ENCODE measurements at regions not wholly inside any gene's neighbourhood (a gene's known extent, or its start where the extent isn't known, plus 50 kb on each side); places are given as distances from the start of the nearest gene placed in this dataset.
"Not testable (repeated sequence)": the region's sequence is repeated elsewhere in the genome, so short reads cannot be mapped to it uniquely, and the experiment has no call there.

- TF ChIP-seq CTCF (IDR thresholded peaks at IDR 0.05; ENCODE audit: low read depth, low read length) (no peak), EZH2phosphoT487 (IDR thresholded peaks at IDR 0.05; ENCODE audit: low read depth) (no peak)
- peaks cover 3% of the 10 kb centered on the region; the same call in 1 of the 2 replicates for H3K27me3 ChIP-seq (ENCODE audit: low read depth, low read length)
- H3K9me3 ChIP-seq (ENCODE audit: insufficient read depth, low read length) = no peaks in the 10 kb centered on the region
- H3K79me2 ChIP-seq (ENCODE audit: low read length) = no peaks in the 10 kb centered on the region
- no peak overlapping the region for H3K4me3 ChIP-seq (ENCODE audit: low read length)
- H3K36me3 ChIP-seq (replicated peaks; ENCODE audit: low read depth, low read length) = no peaks in the 10 kb centered on the region
- H3K4me2 ChIP-seq (ENCODE audit: low read length) = no peak overlapping the region
- H3K9ac ChIP-seq (ENCODE audit: low read length) = no peak overlapping the region
- H3K4me1 ChIP-seq (ENCODE audit: low read length) = no peaks in the 10 kb centered on the region
- H2AFZ ChIP-seq (ENCODE audit: low read depth, low read length) = no peak overlapping the region
- no peak overlapping the region for H3K27ac ChIP-seq (ENCODE audit: low read length)
- no peaks in the 10 kb centered on the region for H4K20me1 ChIP-seq (ENCODE audit: insufficient read depth, low read length)
These were observed 78.8 kb upstream of the PRR23C start for GRCh38 chr3:139123377-139124095.

GRCh38 chr3:139124197-139124596, 79.5 kb upstream of the PRR23C start:
- Histone ChIP-seq H3K27ac (ENCODE audit: low read length) (no peak overlapping the region), H3K79me2 (ENCODE audit: low read length) (no peaks in the 10 kb centered on the region), H3K36me3 (replicated peaks; ENCODE audit: low read depth, low read length) (no peaks in the 10 kb centered on the region), H3K27me3 (ENCODE audit: low read depth, low read length) (peaks cover 3% of the 10 kb centered on the region; the same call in 1 of the 2 replicates), H3K9me3 (ENCODE audit: insufficient read depth, low read length) (no peaks in the 10 kb centered on the region), H3K4me1 (ENCODE audit: low read length) (no peaks in the 10 kb centered on the region), H2AFZ (ENCODE audit: low read depth, low read length) (no peak overlapping the region), H3K4me2 (ENCODE audit: low read length) (no peak overlapping the region), H4K20me1 (ENCODE audit: insufficient read depth, low read length) (no peaks in the 10 kb centered on the region), H3K9ac (ENCODE audit: low read length) (no peak overlapping the region), H3K4me3 (ENCODE audit: low read length) (no peak overlapping the region)
- TF ChIP-seq CTCF (IDR thresholded peaks at IDR 0.05; ENCODE audit: low read depth, low read length) (no peak), EZH2phosphoT487 (IDR thresholded peaks at IDR 0.05; ENCODE audit: low read depth) (no peak)

- Histone ChIP-seq H3K27ac (ENCODE audit: low read length) (no peak overlapping the region), H4K20me1 (ENCODE audit: insufficient read depth, low read length) (no peaks in the 10 kb centered on the region), H2AFZ (ENCODE audit: low read depth, low read length) (no peak overlapping the region), H3K36me3 (replicated peaks; ENCODE audit: low read depth, low read length) (no peaks in the 10 kb centered on the region), H3K79me2 (ENCODE audit: low read length) (no peaks in the 10 kb centered on the region), H3K9me3 (ENCODE audit: insufficient read depth, low read length) (no peaks in the 10 kb centered on the region), H3K9ac (ENCODE audit: low read length) (no peak overlapping the region), H3K4me1 (ENCODE audit: low read length) (no peaks in the 10 kb centered on the region), H3K4me3 (ENCODE audit: low read length) (no peak overlapping the region), H3K27me3 (ENCODE audit: low read depth, low read length) (peaks cover 3% of the 10 kb centered on the region; the same call in 1 of the 2 replicates), H3K4me2 (ENCODE audit: low read length) (no peak overlapping the region)
- TF ChIP-seq EZH2phosphoT487 (IDR thresholded peaks at IDR 0.05; ENCODE audit: low read depth) (no peak), CTCF (IDR thresholded peaks at IDR 0.05; ENCODE audit: low read depth, low read length) (no peak)
These were observed 82.4 kb upstream of the PRR23C start for GRCh38 chr3:139127101-139127500.

- not testable (repeated sequence) for H3K79me2 ChIP-seq (ENCODE audit: low read length); H3K27me3 ChIP-seq (ENCODE audit: low read depth, low read length); H3K9ac ChIP-seq (ENCODE audit: low read length); H3K9me3 ChIP-seq (ENCODE audit: insufficient read depth, low read length); H3K4me3 ChIP-seq (ENCODE audit: low read length); H3K27ac ChIP-seq (ENCODE audit: low read length); H3K36me3 ChIP-seq (replicated peaks; ENCODE audit: low read depth, low read length); H3K4me1 ChIP-seq (ENCODE audit: low read length); H3K4me2 ChIP-seq (ENCODE audit: low read length); H2AFZ ChIP-seq (ENCODE audit: low read depth, low read length); H4K20me1 ChIP-seq (ENCODE audit: insufficient read depth, low read length)
These were observed 82.9 kb upstream of the PRR23C start for GRCh38 chr3:139127629-139128028.

Data from OCI-LY3 (cell line).